ENCODE measurements at regions not wholly inside any gene's neighbourhood (a gene's known extent, or its start where the extent isn't known, plus 50 kb on each side); places are given as distances from the start of the nearest gene placed in this dataset.

DNA sequence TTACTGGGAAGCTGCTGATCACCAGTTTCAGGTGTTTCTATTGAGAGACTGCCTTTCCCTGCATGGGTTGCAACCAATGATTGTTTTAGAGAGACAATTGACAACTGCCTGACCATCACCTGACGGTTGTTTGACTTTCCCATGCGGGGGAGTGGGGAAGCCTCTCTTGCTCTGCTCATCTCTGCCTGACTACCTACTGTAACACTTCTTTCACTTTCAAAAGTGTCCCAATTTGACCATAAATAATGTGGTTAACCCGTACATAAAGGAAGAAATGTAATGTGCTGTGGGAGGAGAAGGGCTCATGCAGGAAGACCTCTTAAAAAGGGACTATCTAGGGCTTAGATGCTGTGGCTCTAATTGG lies 122.1 kb upstream of the PHACTR1 start:
- no peak for DNase-seq (ENCODE audit: low read depth)
- TF ChIP-seq, protein P1, sequence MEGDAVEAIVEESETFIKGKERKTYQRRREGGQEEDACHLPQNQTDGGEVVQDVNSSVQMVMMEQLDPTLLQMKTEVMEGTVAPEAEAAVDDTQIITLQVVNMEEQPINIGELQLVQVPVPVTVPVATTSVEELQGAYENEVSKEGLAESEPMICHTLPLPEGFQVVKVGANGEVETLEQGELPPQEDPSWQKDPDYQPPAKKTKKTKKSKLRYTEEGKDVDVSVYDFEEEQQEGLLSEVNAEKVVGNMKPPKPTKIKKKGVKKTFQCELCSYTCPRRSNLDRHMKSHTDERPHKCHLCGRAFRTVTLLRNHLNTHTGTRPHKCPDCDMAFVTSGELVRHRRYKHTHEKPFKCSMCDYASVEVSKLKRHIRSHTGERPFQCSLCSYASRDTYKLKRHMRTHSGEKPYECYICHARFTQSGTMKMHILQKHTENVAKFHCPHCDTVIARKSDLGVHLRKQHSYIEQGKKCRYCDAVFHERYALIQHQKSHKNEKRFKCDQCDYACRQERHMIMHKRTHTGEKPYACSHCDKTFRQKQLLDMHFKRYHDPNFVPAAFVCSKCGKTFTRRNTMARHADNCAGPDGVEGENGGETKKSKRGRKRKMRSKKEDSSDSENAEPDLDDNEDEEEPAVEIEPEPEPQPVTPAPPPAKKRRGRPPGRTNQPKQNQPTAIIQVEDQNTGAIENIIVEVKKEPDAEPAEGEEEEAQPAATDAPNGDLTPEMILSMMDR (conservative IDR thresholded peaks at IDR 0.05; ENCODE audit: low read depth, low read length), result no peak
- H3K4me3 ChIP-seq (ENCODE audit: low read depth, low read length), result no peak overlapping the region

DNA sequence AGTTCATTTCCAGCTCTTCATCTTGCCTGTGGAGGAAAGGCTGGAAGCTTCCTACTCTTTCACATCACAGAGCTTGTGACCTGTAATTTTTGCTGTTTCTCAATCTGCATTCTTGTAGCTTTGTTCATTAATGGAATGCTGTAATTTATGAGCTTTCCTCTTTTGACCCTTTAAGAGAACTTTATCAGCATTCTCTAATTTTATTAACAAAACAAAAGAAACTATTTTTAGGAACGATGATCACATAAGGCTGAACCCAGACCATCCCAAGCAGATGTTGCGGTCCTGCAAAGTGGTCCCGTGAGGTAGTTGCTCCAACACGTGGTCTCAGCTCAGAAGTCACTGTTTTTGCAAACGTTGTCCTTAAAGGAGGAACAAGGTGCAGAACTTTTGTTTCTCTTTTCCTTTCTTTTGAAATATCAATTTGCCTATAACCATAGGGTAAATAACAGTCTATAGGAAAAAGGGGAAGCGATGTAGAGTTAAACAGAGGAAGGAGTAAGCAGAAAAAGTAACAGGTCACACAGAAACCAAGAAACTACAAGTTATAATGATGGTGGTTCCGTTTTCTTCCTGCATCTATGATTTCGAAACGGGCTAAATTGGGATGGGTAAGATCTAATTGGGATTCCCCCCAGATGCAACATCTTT lies 121.3 kb upstream of the PHACTR1 start:
- H3K4me3 ChIP-seq (ENCODE audit: low read depth, low read length), result no peak overlapping the region
- TF ChIP-seq, protein P1 (conservative IDR thresholded peaks at IDR 0.05; ENCODE audit: low read depth, low read length), result no peak
- DNase-seq (ENCODE audit: low read depth), result no peak

DNA sequence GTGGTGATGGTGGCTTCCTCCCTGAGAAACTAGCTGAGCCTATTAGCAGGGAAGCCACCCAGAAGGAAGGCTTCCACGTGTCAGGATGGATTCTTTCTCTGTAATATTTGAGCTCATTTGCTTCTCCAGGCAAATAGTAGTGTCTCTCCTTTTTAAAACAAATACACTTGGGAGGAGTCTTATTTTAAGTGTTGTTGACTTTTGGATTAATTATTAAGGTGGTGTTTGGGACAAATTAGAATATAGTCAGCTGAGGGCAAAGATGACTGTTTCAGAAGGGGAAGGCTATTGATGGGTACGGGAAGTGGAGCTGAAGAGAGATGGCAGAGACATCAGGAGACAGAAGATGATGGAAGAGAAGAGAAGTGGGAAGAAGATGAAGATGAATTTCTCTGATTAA lies 119.8 kb upstream of the PHACTR1 start:
- no peak overlapping the region for H3K4me3 ChIP-seq (ENCODE audit: low read depth, low read length)
- TF ChIP-seq, protein P1 (conservative IDR thresholded peaks at IDR 0.05; ENCODE audit: low read depth, low read length), result no peak
- DNase-seq (ENCODE audit: low read depth), result no peak

DNA sequence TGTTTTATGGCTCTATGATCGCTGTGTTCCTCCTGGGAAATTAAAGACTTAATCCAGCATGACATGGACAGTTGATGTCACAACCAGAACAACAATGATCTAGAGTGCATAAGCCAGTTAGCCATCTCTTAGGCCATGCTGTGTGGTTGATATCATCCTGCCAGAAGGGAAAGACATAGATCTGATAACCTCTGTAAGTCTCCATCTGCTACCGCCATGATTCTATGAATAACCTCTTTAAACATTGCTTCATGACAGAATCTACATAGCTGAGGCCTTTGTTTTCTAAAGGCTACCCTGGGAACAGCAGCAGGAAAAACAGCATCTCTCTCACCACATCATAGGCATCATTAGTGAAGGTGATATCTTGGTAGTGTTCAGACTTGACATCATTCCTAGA lies 117.6 kb upstream of the PHACTR1 start:
- no peak overlapping the region for H3K4me3 ChIP-seq (ENCODE audit: low read depth, low read length)
- no peak for DNase-seq (ENCODE audit: low read depth)
- TF ChIP-seq, protein P1 (conservative IDR thresholded peaks at IDR 0.05; ENCODE audit: low read depth, low read length), result no peak

DNA sequence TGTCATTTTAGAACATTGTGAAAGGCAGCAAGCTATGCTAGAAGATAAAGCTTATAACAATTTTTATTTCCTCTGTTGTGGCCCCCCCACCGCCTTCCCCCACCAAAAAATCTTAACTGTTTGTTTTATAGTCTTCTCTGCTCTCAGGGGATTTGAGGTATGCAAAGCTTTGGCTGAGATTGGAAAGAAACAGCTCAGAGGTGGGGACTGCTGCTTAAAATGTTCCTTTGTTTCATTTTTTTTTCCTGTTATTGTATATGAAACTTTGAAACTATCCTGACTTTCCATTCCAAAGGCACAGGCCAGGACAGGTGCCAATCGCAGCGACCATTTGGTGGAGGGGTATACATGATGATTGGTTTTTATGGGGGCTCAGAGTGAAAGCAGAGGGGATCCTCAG lies 114.7 kb upstream of the PHACTR1 start:
- TF ChIP-seq, protein P1 (conservative IDR thresholded peaks at IDR 0.05; ENCODE audit: low read depth, low read length), result no peak
- H3K4me3 ChIP-seq (ENCODE audit: low read depth, low read length), result no peak overlapping the region
- no peak for DNase-seq (ENCODE audit: low read depth)

DNA sequence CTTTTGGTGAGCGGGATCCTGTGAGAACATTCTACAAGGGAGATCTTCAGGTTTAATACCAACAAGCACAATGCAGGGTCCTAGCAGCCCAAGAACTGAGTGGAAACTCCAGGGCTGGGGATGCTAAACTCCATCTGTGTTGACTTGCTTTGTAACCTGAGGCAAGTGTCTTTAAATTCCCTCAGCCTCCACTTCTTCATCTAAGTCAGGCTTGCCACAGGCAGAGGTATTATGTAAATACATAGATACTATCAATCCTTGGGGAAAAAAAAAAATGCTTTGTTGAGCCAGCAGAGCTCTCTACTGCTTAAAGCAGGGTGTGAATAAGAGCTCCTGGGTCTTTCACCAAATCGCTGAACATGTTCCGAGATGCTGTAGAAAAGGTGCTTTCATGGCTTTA lies 114.2 kb upstream of the PHACTR1 start:
- H3K4me3 ChIP-seq (ENCODE audit: low read depth, low read length), result no peak overlapping the region
- TF ChIP-seq, protein P1 (conservative IDR thresholded peaks at IDR 0.05; ENCODE audit: low read depth, low read length), result no peak
- DNase-seq (ENCODE audit: low read depth), result no peak

DNA sequence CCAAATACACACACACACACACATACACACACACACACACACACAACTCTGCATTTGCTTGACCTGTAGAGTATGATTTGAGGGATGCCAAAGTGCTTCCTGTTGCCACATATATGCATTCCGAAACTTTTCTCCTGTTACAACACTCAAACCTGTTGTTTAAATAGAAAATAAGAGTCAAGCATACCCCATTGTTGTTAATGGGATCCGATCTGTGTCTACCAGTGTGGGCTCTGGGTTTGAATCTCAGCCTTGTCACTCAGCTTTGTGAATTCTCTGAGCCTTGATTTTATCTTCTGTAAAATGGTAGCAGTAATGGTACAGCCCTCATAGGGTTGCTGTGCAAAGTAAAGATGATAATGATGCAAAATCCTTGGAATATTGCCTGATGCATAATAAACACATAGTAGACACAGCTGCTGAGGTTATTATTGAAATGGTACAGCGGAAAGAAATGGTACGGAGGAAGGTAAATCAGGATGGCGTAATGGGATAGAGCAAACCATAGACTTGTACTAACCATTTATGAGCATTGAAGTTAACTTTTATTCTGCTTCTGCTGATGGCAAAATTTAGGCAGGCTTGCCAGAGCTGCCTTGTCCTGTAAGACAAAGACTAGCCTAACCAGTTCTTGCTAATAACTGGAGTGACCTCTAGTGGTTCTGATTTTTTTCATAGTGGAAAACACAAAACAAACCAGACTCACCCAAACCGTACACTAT lies 113.5 kb upstream of the PHACTR1 start:
- TF ChIP-seq, protein P1 (conservative IDR thresholded peaks at IDR 0.05; ENCODE audit: low read depth, low read length), result peak; percentile 69
- DNase-seq (ENCODE audit: low read depth), result no peak
- H3K4me3 ChIP-seq (ENCODE audit: low read depth, low read length), result no peak overlapping the region

Data from epithelial cell of proximal tubule (primary cell).